ENCODE measurements at regions not wholly inside any gene's neighbourhood (a gene's known extent, or its start where the extent isn't known, plus 50 kb on each side); places are given as distances from the start of the nearest gene placed in this dataset.

DNA sequence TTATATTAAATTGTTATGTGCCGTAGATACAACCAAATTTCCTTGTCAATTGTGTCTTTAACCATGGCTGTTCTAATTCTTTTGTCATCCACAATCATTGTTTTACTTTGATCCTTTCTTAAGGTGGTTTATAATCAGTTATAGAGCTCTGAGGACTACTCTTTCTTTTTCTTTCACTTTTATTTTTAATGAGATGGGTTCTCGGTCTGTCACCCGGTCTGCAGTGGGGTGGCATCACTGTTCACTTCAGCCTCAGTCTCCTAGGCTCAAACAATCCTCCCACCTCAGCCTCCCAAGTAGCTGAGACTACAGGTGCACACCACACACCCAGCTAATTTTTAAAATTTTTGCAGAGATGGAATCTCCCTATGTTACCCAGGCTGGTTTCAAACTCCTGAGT lies 74.2 kb downstream of the ANXA2R start:
- H3K4me1 ChIP-seq (replicated peaks in 1 of 4; ENCODE audit: control insufficient read depth in 3 of 4, insufficient read depth in 4 of 4, low read length in 3 of 4) = no peaks in the 10 kb centered on the region
- no peak overlapping the region for H2BK15ac ChIP-seq (ENCODE audit: low read length)
- H2BK5ac ChIP-seq (ENCODE audit: low read depth, low read length) = no peak overlapping the region
- H3K9ac ChIP-seq (replicated peaks in 1 of 4; ENCODE audit: extremely low read depth in 1 of 4, low read depth in 3 of 4, low read length in 3 of 4) = no peak overlapping the region
- FAIRE-seq (no peak), DNase-seq (ENCODE audit: low read depth in 1 of 2, low spot score in 2 of 2) (no peak)
- H3K27me3 ChIP-seq (replicated peaks in 1 of 4; ENCODE audit: control insufficient read depth in 3 of 4, extremely low read depth in 1 of 4, insufficient read depth in 3 of 4, low read length in 3 of 4) = no peaks in the 10 kb centered on the region
- no peak overlapping the region for H3K56ac ChIP-seq (replicated peaks; ENCODE audit: insufficient read length, low read depth, low read length)
- H3K4ac ChIP-seq (replicated peaks; ENCODE audit: insufficient read length, low read depth, low read length) = no peak overlapping the region
- no peak overlapping the region for H3K23ac ChIP-seq (ENCODE audit: insufficient read length)
- no peaks in the 10 kb centered on the region for H3K79me1 ChIP-seq (ENCODE audit: low read depth, low read length)
- H2BK12ac ChIP-seq (ENCODE audit: low read depth, low read length) = no peak overlapping the region
- H4K91ac ChIP-seq (replicated peaks; ENCODE audit: insufficient read length, low read length) = no peak overlapping the region
- no peak overlapping the region for H3K27ac ChIP-seq (ENCODE audit: low read depth, low read length)
- TF ChIP-seq RNF2 (IDR thresholded peaks at IDR 0.05; ENCODE audit: borderline replicate concordance, low read depth, low read length, missing control alignments, poor library complexity, severe bottlenecking) (no peak), JUND (IDR thresholded peaks at IDR 0.05; ENCODE audit: low read length) (no peak), JUN (IDR thresholded peaks at IDR 0.05; ENCODE audit: low read depth, low read length) (no peak), KDM4A (IDR thresholded peaks at IDR 0.05; ENCODE audit: low read depth, low read length, severe bottlenecking) (no peak), EZH2 (IDR thresholded peaks at IDR 0.05; ENCODE audit: low read depth, low read length, severe bottlenecking) (no peak), POU5F1 (IDR thresholded peaks at IDR 0.05; ENCODE audit: low read depth, low read length) (no peak), CBX5 (IDR thresholded peaks at IDR 0.05; ENCODE audit: low read depth, low read length) (no peak), GABPA (IDR thresholded peaks at IDR 0.05; ENCODE audit: borderline replicate concordance, insufficient read depth, low read length) (no peak)
- TF ChIP-seq, protein P1, sequence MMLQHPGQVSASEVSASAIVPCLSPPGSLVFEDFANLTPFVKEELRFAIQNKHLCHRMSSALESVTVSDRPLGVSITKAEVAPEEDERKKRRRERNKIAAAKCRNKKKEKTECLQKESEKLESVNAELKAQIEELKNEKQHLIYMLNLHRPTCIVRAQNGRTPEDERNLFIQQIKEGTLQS (IDR thresholded peaks at IDR 0.05; ENCODE audit: insufficient read depth, low read depth, low read length) = no peak
- no peak overlapping the region for H2AFZ ChIP-seq (ENCODE audit: low read length)
- no peak overlapping the region for H2AK5ac ChIP-seq (ENCODE audit: low read depth, low read length)
- WGBS, 2 experiments (ENCODE audit: extremely low coverage in 1 of 2, insufficient coverage in 1 of 2, insufficient read length in 1 of 2, insufficient replicate concordance in 2 of 2, low coverage in 1 of 2, low lambda C conversion rate in 2 of 2, missing lambda C conversion rate in 1 of 2) = 97% methylated on average over 3 of the region's 3 CpGs; no CpG with 5 or more reads in 1 of the 2 experiments
- no peak overlapping the region for H2BK20ac ChIP-seq (ENCODE audit: low read length)
- H3K4me3 ChIP-seq (ENCODE audit: extremely low read depth in 1 of 4, insufficient read depth in 2 of 4, low read depth in 3 of 4, low read length in 4 of 4) = no peak overlapping the region
- no peaks in the 10 kb centered on the region for H3K36me3 ChIP-seq (ENCODE audit: control insufficient read depth in 2 of 4, insufficient read depth in 4 of 4, low read length in 3 of 4)
- ChIA-PET POLR2A (ENCODE audit: partially characterized antibody) (no interaction called here), CTCF (ENCODE audit: partially characterized antibody) (interaction anchor here (1.5 kb wide), 1 partner anchor 22 kb away, joined by 3 read pairs; no protein-coding TSS in a partner anchor)
- H3K9me3 ChIP-seq (ENCODE audit: insufficient read depth in 2 of 2, low read depth in 1 of 2, low read length in 1 of 2) = no peaks in the 10 kb centered on the region
- H3K4me2 ChIP-seq (ENCODE audit: insufficient read depth in 1 of 2, low read depth in 2 of 2, low read length in 2 of 2) = no peak overlapping the region
- no peak overlapping the region for H4K8ac ChIP-seq (ENCODE audit: extremely low read depth, insufficient read depth, low read length)
- no peak overlapping the region for H2BK120ac ChIP-seq (replicated peaks; ENCODE audit: low read depth, low read length)
- no peak overlapping the region for H4K5ac ChIP-seq (ENCODE audit: insufficient read length, low read depth, low read length)
- no peak overlapping the region for H3K18ac ChIP-seq (ENCODE audit: extremely low read depth, low read length)
- H3K14ac ChIP-seq (ENCODE audit: insufficient read length) = no peak overlapping the region
- H4K20me1 ChIP-seq (replicated peaks in 1 of 2; ENCODE audit: control insufficient read depth in 1 of 2, insufficient read depth in 2 of 2, low read length in 2 of 2) = no peaks in the 10 kb centered on the region
- H3K23me2 ChIP-seq (ENCODE audit: low read depth, low read length) = no peaks in the 10 kb centered on the region
- no peaks in the 10 kb centered on the region for H3K79me2 ChIP-seq (ENCODE audit: control insufficient read depth in 1 of 2, insufficient read depth in 2 of 2, low read length in 2 of 2)
